PC-3 (cell line): ENCODE measurements at regions not wholly inside any gene's neighbourhood (a gene's known extent, or its start where the extent isn't known, plus 50 kb on each side); places are given as distances from the start of the nearest gene placed in this dataset.

Experiments
- ATAC-seq: fragments of 200-7000 bp; cut with Tn5 transposase; 2 replicates; pipeline ENCODE4 v1.9.1; 2020; ENCODE audit warnings: mild to moderate bottlenecking, moderate library complexity
- BruUV-seq: library from RNA; stranded (reverse); fragments of 400-500 nt; replicated peaks from 2 replicates; lab custom pipeline; 2021; lab: Mats Ljungman, UMichigan
- CTCF ChIA-PET: fragments of 300-600 bp; sonication (Branson Sonifier 250); formaldehyde crosslinking; loops from one replicate; lab custom pipeline; 2022; ENCODE audit warnings: antibody characterized with exemption; lab: Charles Lee
- POLR2A ChIA-PET: fragments of 300-600 bp; sonication (Branson Sonifier 250); formaldehyde crosslinking; loops from one replicate; lab custom pipeline; 2022; ENCODE audit warnings: antibody characterized with exemption; ENCODE audit not compliant: unreplicated experiment; lab: Charles Lee
- DNase-seq: peaks from one replicate; pipeline ENCODE4 v3.0.0-alpha.2; 2015
- H2AFZ ChIP-seq: fragments of 300-600 bp; sonication (generic); 2 replicates; pipeline ENCODE4 v1.6.0; 2016; ENCODE audit warnings: antibody characterized with exemption, low read length
- H3F3A ChIP-seq: fragments of 300-600 bp; sonication (generic); one replicate; pipeline ENCODE4 v1.6.0; 2017; ENCODE audit warnings: antibody characterized with exemption, low read length, control low read depth, mild to moderate bottlenecking; ENCODE audit not compliant: unreplicated experiment
- H3K27ac ChIP-seq: fragments of 300-600 bp; sonication (generic); 2 replicates; pipeline ENCODE4 v1.5.1; 2016; ENCODE audit warnings: mild to moderate bottlenecking, low read length
- H3K27me3 ChIP-seq: fragments of 300-600 bp; sonication (generic); 2 replicates; pipeline ENCODE4 v1.6.1; 2016; ENCODE audit warnings: low read length, mixed read lengths
- H3K36me3 ChIP-seq: fragments of 300-600 bp; sonication (generic); 2 replicates; pipeline ENCODE4 v1.6.1; 2016; ENCODE audit warnings: low read depth, mixed run types, low read length, mixed read lengths
- H3K4me1 ChIP-seq: fragments of 300-600 bp; sonication (generic); 2 replicates; pipeline ENCODE4 v1.5.1; 2016; ENCODE audit warnings: low read length; ENCODE audit not compliant: insufficient read depth
- H3K4me2 ChIP-seq: fragments of 300-600 bp; sonication (generic); 2 replicates; pipeline ENCODE4 v1.6.0; 2016; ENCODE audit warnings: low read length
- H3K4me3 ChIP-seq: fragments of 300-600 bp; sonication (generic); 2 replicates; pipeline ENCODE4 v1.5.1; 2016; ENCODE audit warnings: mild to moderate bottlenecking, low read length, mixed read lengths
- H3K79me2 ChIP-seq: fragments of 300-600 bp; sonication (generic); 2 replicates; pipeline ENCODE4 v1.6.1; 2017; ENCODE audit warnings: low read length, mixed read lengths
- H3K9ac ChIP-seq: fragments of 300-600 bp; sonication (generic); 2 replicates; pipeline ENCODE4 v1.6.0; 2016; ENCODE audit warnings: mild to moderate bottlenecking, low read length
- H3K9me2 ChIP-seq: fragments of 300-600 bp; sonication (generic); replicated peaks from 2 replicates; pipeline ENCODE4 v1.6.1; 2016; ENCODE audit warnings: mixed run types, low read length, mixed read lengths
- H3K9me3 ChIP-seq: fragments of 300-600 bp; sonication (generic); 2 replicates; pipeline ENCODE4 v1.6.1; 2016; ENCODE audit warnings: low read length, mixed read lengths
- H4K20me1 ChIP-seq: fragments of 300-600 bp; sonication (generic); 2 replicates; pipeline ENCODE4 v1.6.1; 2016; ENCODE audit warnings: low read length, mixed read lengths
- CTCF ChIP-seq: fragments of 300-600 bp; sonication (generic); conservative IDR thresholded peaks from 2 replicates; pipeline ENCODE4 v1.5.1; 2017; ENCODE audit warnings: antibody characterized with exemption, low read depth, mild to moderate bottlenecking, low read length
- EZH2 ChIP-seq: fragments of 300-600 bp; sonication (generic); IDR thresholded peaks from one replicate; pipeline ENCODE4 v1.6.1; 2017; ENCODE audit warnings: antibody characterized with exemption, mild to moderate bottlenecking, low read length; ENCODE audit not compliant: unreplicated experiment
- EZH2phosphoT487 ChIP-seq: fragments of 300-600 bp; sonication (generic); IDR thresholded peaks from 2 replicates; pipeline ENCODE4 v1.6.1; 2018; ENCODE audit warnings: mild to moderate bottlenecking, antibody characterized with exemption, low read length, borderline replicate concordance
- intact Hi-C: fragments of 100-400 bp; cut with micrococcal nuclease; formaldehyde crosslinking; loops from 2 replicates; pipeline ENCODE4 v1.9.0; 2023

- H3K79me2 ChIP-seq, result no peaks in the 10 kb centered on the region
- no TSS peak for BruUV-seq
- H3F3A ChIP-seq, result no peaks in the 10 kb centered on the region
- no peaks in the 10 kb centered on the region for H3K36me3 ChIP-seq
- TF ChIP-seq EZH2phosphoT487, result no peak
- TF ChIP-seq CTCF, result no peak
- TF ChIP-seq EZH2, result no peak
- H3K9me2 ChIP-seq, result no peaks in the 10 kb centered on the region
- H3K27ac ChIP-seq, result no peak overlapping the region
- H3K4me2 ChIP-seq, result no peak overlapping the region
- H3K9ac ChIP-seq, result no peak overlapping the region
- DNase-seq, result no peak
- no peaks in the 10 kb centered on the region for H4K20me1 ChIP-seq
- no peaks in the 10 kb centered on the region for H3K9me3 ChIP-seq
- intact Hi-C loops, result no loop called here
- H3K4me3 ChIP-seq, result no peak overlapping the region
- no peaks in the 10 kb centered on the region for H3K27me3 ChIP-seq
- ChIA-PET POLR2A (no interaction called here), CTCF (no interaction called here)
- H3K4me1 ChIP-seq, result no peaks in the 10 kb centered on the region
- ATAC-seq, result no peak
- no peak overlapping the region for H2AFZ ChIP-seq
Observed at GRCh38 chr7:13236026-13236425, 548.6 kb downstream of the ARL4A start.

- no peak overlapping the region for H3K27ac ChIP-seq
- CTCF ChIA-PET, result no interaction called here
Observed at GRCh38 chr7:13240349-13240748, 552.9 kb downstream of the ARL4A start.

GRCh38 chr7:13241416-13241815 is 554.0 kb downstream of the ARL4A start:
- Histone ChIP-seq H3K4me1 (no peaks in the 10 kb centered on the region), H3K36me3 (no peaks in the 10 kb centered on the region), H3K4me2 (no peak overlapping the region), H3K9ac (no peak overlapping the region), H3K4me3 (no peak overlapping the region), H3F3A (no peaks in the 10 kb centered on the region), H3K9me3 (no peaks in the 10 kb centered on the region), H2AFZ (no peak overlapping the region), H3K27ac (no peak overlapping the region), H3K9me2 (no peaks in the 10 kb centered on the region), H3K27me3 (no peaks in the 10 kb centered on the region), H3K79me2 (no peaks in the 10 kb centered on the region), H4K20me1 (no peaks in the 10 kb centered on the region)
- DNase-seq (no peak), ATAC-seq (no peak)
- no TSS peak for BruUV-seq
- ChIA-PET CTCF (no interaction called here), POLR2A (no interaction called here)
- TF ChIP-seq EZH2 (no peak), EZH2phosphoT487 (no peak), CTCF (no peak)
- intact Hi-C loops, result no loop called here

More at GRCh38 chr7:13240349-13240748, 552.9 kb downstream of the ARL4A start:
- no peak overlapping the region for H3K4me3 ChIP-seq
- no peaks in the 10 kb centered on the region for H3F3A ChIP-seq
- intact Hi-C loops, result no loop called here
- H3K9me2 ChIP-seq, result no peaks in the 10 kb centered on the region
- no peaks in the 10 kb centered on the region for H3K27me3 ChIP-seq
- no peaks in the 10 kb centered on the region for H4K20me1 ChIP-seq
- H3K36me3 ChIP-seq, result no peaks in the 10 kb centered on the region
- TF ChIP-seq EZH2, result no peak
- no peak for TF ChIP-seq CTCF
- ATAC-seq (no peak), DNase-seq (peak; percentile 7)
- no peaks in the 10 kb centered on the region for H3K9me3 ChIP-seq
- no peaks in the 10 kb centered on the region for H3K4me1 ChIP-seq
- no TSS peak for BruUV-seq
- no peak overlapping the region for H3K9ac ChIP-seq
- H3K79me2 ChIP-seq, result no peaks in the 10 kb centered on the region
- H3K4me2 ChIP-seq, result no peak overlapping the region
- H2AFZ ChIP-seq, result no peak overlapping the region
- POLR2A ChIA-PET, result no interaction called here
